ENCODE measurements at regions not wholly inside any gene's neighbourhood (a gene's known extent, or its start where the extent isn't known, plus 50 kb on each side); places are given as distances from the start of the nearest gene placed in this dataset.

DNA sequence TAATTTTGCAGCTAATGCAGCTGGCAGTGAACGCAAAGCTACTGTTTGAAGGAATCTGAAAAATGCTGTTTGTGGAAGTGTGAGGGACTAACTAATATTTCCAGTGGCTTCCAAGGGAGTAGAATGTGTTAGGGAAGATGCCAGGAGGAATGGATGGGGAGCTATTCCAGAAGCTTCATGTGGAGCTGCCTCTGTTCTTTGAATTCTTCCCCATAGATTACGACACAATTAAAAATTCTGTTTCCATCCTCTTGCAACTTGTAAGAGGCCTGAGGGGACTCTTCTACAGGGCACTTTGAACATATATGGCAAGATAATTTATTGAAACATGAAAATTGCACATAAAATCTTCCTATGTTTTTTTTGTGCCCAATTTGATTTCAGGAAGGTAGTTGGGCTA, 74.3 kb upstream of the CTXND1 start:
- TF ChIP-seq POLR2A (IDR thresholded peaks at IDR 0.05): no peak
- TF ChIP-seq, protein P1, sequence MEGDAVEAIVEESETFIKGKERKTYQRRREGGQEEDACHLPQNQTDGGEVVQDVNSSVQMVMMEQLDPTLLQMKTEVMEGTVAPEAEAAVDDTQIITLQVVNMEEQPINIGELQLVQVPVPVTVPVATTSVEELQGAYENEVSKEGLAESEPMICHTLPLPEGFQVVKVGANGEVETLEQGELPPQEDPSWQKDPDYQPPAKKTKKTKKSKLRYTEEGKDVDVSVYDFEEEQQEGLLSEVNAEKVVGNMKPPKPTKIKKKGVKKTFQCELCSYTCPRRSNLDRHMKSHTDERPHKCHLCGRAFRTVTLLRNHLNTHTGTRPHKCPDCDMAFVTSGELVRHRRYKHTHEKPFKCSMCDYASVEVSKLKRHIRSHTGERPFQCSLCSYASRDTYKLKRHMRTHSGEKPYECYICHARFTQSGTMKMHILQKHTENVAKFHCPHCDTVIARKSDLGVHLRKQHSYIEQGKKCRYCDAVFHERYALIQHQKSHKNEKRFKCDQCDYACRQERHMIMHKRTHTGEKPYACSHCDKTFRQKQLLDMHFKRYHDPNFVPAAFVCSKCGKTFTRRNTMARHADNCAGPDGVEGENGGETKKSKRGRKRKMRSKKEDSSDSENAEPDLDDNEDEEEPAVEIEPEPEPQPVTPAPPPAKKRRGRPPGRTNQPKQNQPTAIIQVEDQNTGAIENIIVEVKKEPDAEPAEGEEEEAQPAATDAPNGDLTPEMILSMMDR (IDR thresholded peaks at IDR 0.05): no peak

Data from ovary (tissue), 3 donors.